GM19395 (cell line): ENCODE measurements at regions not wholly inside any gene's neighbourhood (a gene's known extent, or its start where the extent isn't known, plus 50 kb on each side); places are given as distances from the start of the nearest gene placed in this dataset.

Experiments
- ATAC-seq: cut with Tn5 transposase; IDR thresholded peaks from one replicate; pipeline ENCODE4 v1.9.1; 2021; ENCODE audit warnings: mild to moderate bottlenecking, moderate library complexity; ENCODE audit not compliant: unreplicated experiment

GRCh38 chr14:26925876-26926584 lies 328.2 kb upstream of the NOVA1 start:
- no peak for ATAC-seq

- ATAC-seq: no peak
Measured at GRCh38 chr14:26926585-26926984, 328.8 kb upstream of the NOVA1 start.

GRCh38 chr14:26928019-26928418 lies 330.2 kb upstream of the NOVA1 start:
- ATAC-seq: no peak

- ATAC-seq: no peak
Measured at GRCh38 chr14:26929361-26929760, 331.5 kb upstream of the NOVA1 start.

GRCh38 chr14:26930576-26930975 lies 332.7 kb upstream of the NOVA1 start:
- ATAC-seq: no peak

- no peak for ATAC-seq
Measured at GRCh38 chr14:26932606-26933005, 334.8 kb upstream of the NOVA1 start.

- no peak for ATAC-seq
Measured at GRCh38 chr14:26933431-26933830, 335.6 kb upstream of the NOVA1 start.

- no peak for ATAC-seq
Measured at GRCh38 chr14:26934151-26934550, 336.3 kb upstream of the NOVA1 start.

GRCh38 chr14:26935733-26936132 lies 337.9 kb upstream of the NOVA1 start:
- no peak for ATAC-seq

GRCh38 chr14:26938054-26938453 lies 340.2 kb upstream of the NOVA1 start:
- ATAC-seq: no peak

GRCh38 chr14:26939755-26940154 lies 341.9 kb upstream of the NOVA1 start:
- ATAC-seq: no peak

GRCh38 chr14:26941521-26941920 lies 343.7 kb upstream of the NOVA1 start:
- no peak for ATAC-seq

GRCh38 chr14:26947265-26947664 lies 349.4 kb upstream of the NOVA1 start:
- no peak for ATAC-seq

GRCh38 chr14:26959437-26959836 lies 361.6 kb upstream of the NOVA1 start:
- ATAC-seq: no peak

GRCh38 chr14:26959972-26960660 lies 362.3 kb upstream of the NOVA1 start:
- ATAC-seq: no peak

- no peak for ATAC-seq
Measured at GRCh38 chr14:26963711-26964110, 365.9 kb upstream of the NOVA1 start.

- ATAC-seq: no peak
Measured at GRCh38 chr14:26965490-26965889, 367.7 kb upstream of the NOVA1 start.

- ATAC-seq: no peak
Measured at GRCh38 chr14:26966908-26967307, 369.1 kb upstream of the NOVA1 start.

GRCh38 chr14:26974965-26975364 lies 377.1 kb upstream of the NOVA1 start:
- no peak for ATAC-seq

GRCh38 chr14:26982071-26982470 lies 384.2 kb upstream of the NOVA1 start:
- ATAC-seq: no peak

- ATAC-seq: peak; percentile 58
Measured at GRCh38 chr14:26984311-26985177, 386.7 kb upstream of the NOVA1 start.
